ENCODE measurements at regions not wholly inside any gene's neighbourhood (a gene's known extent, or its start where the extent isn't known, plus 50 kb on each side); places are given as distances from the start of the nearest gene placed in this dataset.

DNA sequence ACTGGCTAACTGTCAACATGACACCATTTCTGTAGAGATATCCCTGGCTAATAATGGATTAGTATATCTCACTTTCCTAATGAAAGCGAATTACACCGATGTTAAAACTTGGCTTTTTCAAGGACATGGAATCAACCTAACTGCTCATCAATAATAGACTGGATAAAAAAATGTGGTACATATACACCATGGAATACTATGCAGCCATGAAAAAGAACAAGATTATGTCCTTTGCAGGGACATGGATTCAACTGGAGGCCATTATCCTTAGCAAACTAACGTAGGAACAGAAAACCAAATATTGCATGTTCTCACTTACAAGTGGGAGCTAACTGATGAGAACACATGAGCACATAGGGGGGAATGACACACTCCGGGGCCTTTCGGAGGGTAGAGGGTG is 62.6 kb downstream of the ZIC1 start:
- Histone ChIP-seq H3K79me2 (ENCODE audit: insufficient read depth, low read length) (no peaks in the 10 kb centered on the region), H3K27me3 (ENCODE audit: low read length) (no peaks in the 10 kb centered on the region), H3F3A (ENCODE audit: insufficient read depth) (no peaks in the 10 kb centered on the region), H3K9me2 (replicated peaks; ENCODE audit: insufficient read depth, low read length) (no peaks in the 10 kb centered on the region), H3K4me2 (ENCODE audit: low read depth, low read length, poor library complexity, severe bottlenecking) (no peak overlapping the region), H3K9me3 (ENCODE audit: insufficient read depth, low read length) (no peaks in the 10 kb centered on the region), H3K4me3 (ENCODE audit: insufficient read depth, low read length, poor library complexity, severe bottlenecking) (no peak overlapping the region), H4K20me1 (ENCODE audit: low read depth, low read length) (no peaks in the 10 kb centered on the region), H3K27ac (ENCODE audit: low read depth, low read length) (no peak overlapping the region), H2AFZ (ENCODE audit: low read depth, low read length, severe bottlenecking) (no peak overlapping the region), H3K9ac (ENCODE audit: low read length) (no peak overlapping the region), H3K36me3 (ENCODE audit: low read length) (no peaks in the 10 kb centered on the region)
- TF ChIP-seq CTCF (IDR thresholded peaks at IDR 0.05; ENCODE audit: insufficient read depth, low read length, poor library complexity, severe bottlenecking), result no peak
- TF ChIP-seq EZH2phosphoT487 (conservative IDR thresholded peaks at IDR 0.05; ENCODE audit: low read length), result no peak

GRCh38 chr3:147472846-147473245 is 63.7 kb downstream of the ZIC1 start:
- Histone ChIP-seq H3K4me2 (ENCODE audit: low read depth, low read length, poor library complexity, severe bottlenecking) (no peak overlapping the region), H3K36me3 (ENCODE audit: low read length) (no peaks in the 10 kb centered on the region), H3K4me3 (ENCODE audit: insufficient read depth, low read length, poor library complexity, severe bottlenecking) (no peak overlapping the region), H2AFZ (ENCODE audit: low read depth, low read length, severe bottlenecking) (no peak overlapping the region), H4K20me1 (ENCODE audit: low read depth, low read length) (no peaks in the 10 kb centered on the region), H3K9me3 (ENCODE audit: insufficient read depth, low read length) (no peaks in the 10 kb centered on the region), H3K27ac (ENCODE audit: low read depth, low read length) (no peak overlapping the region), H3K9ac (ENCODE audit: low read length) (no peak overlapping the region), H3K9me2 (replicated peaks; ENCODE audit: insufficient read depth, low read length) (no peaks in the 10 kb centered on the region), H3K27me3 (ENCODE audit: low read length) (no peaks in the 10 kb centered on the region), H3F3A (ENCODE audit: insufficient read depth) (no peaks in the 10 kb centered on the region), H3K79me2 (ENCODE audit: insufficient read depth, low read length) (no peaks in the 10 kb centered on the region)
- TF ChIP-seq EZH2phosphoT487 (conservative IDR thresholded peaks at IDR 0.05; ENCODE audit: low read length) (no peak), CTCF (IDR thresholded peaks at IDR 0.05; ENCODE audit: insufficient read depth, low read length, poor library complexity, severe bottlenecking) (no peak)

DNA sequence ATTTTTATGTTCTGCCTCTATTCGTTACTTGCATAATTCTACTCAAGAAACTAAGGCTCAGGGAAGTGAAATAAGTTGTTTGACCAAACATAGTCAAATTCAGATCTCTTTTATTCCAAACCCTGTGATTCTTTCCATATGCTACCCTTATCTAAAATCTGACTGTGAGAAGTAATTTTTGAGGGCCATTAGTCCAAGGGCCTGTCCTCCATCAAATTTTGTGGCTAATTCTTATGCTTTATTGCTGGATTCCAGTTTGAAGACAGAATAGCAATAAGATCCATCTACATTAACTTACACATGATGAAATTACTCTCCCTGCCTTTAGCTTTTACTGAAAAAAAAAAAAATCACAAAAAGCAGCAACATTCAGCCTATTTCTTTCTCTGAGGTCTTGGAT is 74.0 kb downstream of the ZIC1 start:
- H3K9me2 ChIP-seq (replicated peaks; ENCODE audit: insufficient read depth, low read length), result no peaks in the 10 kb centered on the region
- H3K9me3 ChIP-seq (ENCODE audit: insufficient read depth, low read length), result no peaks in the 10 kb centered on the region
- no peaks in the 10 kb centered on the region for H4K20me1 ChIP-seq (ENCODE audit: low read depth, low read length)
- TF ChIP-seq CTCF (IDR thresholded peaks at IDR 0.05; ENCODE audit: insufficient read depth, low read length, poor library complexity, severe bottlenecking), result no peak
- TF ChIP-seq EZH2phosphoT487 (conservative IDR thresholded peaks at IDR 0.05; ENCODE audit: low read length), result no peak
- no peaks in the 10 kb centered on the region for H3K27me3 ChIP-seq (ENCODE audit: low read length)
- H3K36me3 ChIP-seq (ENCODE audit: low read length), result no peaks in the 10 kb centered on the region
- H3K9ac ChIP-seq (ENCODE audit: low read length), result no peak overlapping the region
- H3F3A ChIP-seq (ENCODE audit: insufficient read depth), result no peaks in the 10 kb centered on the region
- H3K27ac ChIP-seq (ENCODE audit: low read depth, low read length), result no peak overlapping the region
- H2AFZ ChIP-seq (ENCODE audit: low read depth, low read length, severe bottlenecking), result no peak overlapping the region
- H3K4me2 ChIP-seq (ENCODE audit: low read depth, low read length, poor library complexity, severe bottlenecking), result no peak overlapping the region
- no peaks in the 10 kb centered on the region for H3K79me2 ChIP-seq (ENCODE audit: insufficient read depth, low read length)
- no peak overlapping the region for H3K4me3 ChIP-seq (ENCODE audit: insufficient read depth, low read length, poor library complexity, severe bottlenecking)

DNA sequence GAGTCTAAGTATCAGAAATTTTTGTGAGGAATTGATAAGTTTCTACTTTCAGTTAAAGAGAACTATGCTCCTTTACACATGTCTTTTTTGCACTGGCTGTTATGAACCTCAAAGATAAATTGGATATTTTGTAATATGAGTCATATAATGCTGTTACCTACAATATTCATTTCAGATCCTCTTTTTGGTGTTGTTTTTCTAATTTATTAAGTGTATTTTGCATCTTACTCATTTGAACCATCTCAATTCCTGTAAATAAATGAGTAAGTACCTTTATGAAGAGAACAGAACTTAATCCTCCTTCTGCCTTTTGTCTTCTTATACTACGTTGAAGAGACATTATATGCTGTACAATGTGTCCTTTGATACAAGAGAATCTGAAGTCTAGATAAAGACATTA is 74.4 kb downstream of the ZIC1 start:
- Histone ChIP-seq H3K27ac (ENCODE audit: low read depth, low read length) (no peak overlapping the region), H3K4me2 (ENCODE audit: low read depth, low read length, poor library complexity, severe bottlenecking) (no peak overlapping the region), H3K36me3 (ENCODE audit: low read length) (no peaks in the 10 kb centered on the region), H3F3A (ENCODE audit: insufficient read depth) (no peaks in the 10 kb centered on the region), H4K20me1 (ENCODE audit: low read depth, low read length) (no peaks in the 10 kb centered on the region), H2AFZ (ENCODE audit: low read depth, low read length, severe bottlenecking) (no peak overlapping the region), H3K4me3 (ENCODE audit: insufficient read depth, low read length, poor library complexity, severe bottlenecking) (no peak overlapping the region), H3K27me3 (ENCODE audit: low read length) (no peaks in the 10 kb centered on the region), H3K9ac (ENCODE audit: low read length) (no peak overlapping the region), H3K9me2 (replicated peaks; ENCODE audit: insufficient read depth, low read length) (no peaks in the 10 kb centered on the region), H3K79me2 (ENCODE audit: insufficient read depth, low read length) (no peaks in the 10 kb centered on the region), H3K9me3 (ENCODE audit: insufficient read depth, low read length) (no peaks in the 10 kb centered on the region)
- TF ChIP-seq CTCF (IDR thresholded peaks at IDR 0.05; ENCODE audit: insufficient read depth, low read length, poor library complexity, severe bottlenecking), result no peak
